Common myeloid progenitor, CD34-positive (primary cell): ENCODE measurements at regions not wholly inside any gene's neighbourhood (a gene's known extent, or its start where the extent isn't known, plus 50 kb on each side); places are given as distances from the start of the nearest gene placed in this dataset.

Experiments used
- CTCF ChIA-PET: fragments of 350-600 bp; sonication (Branson Sonifier 250); formaldehyde crosslinking; loops from one replicate; lab custom pipeline; 2021; ENCODE audit warnings: antibody characterized with exemption; lab: Charles Lee
- POLR2A ChIA-PET: fragments of 350-600 bp; sonication (Branson Sonifier 250); formaldehyde crosslinking; loops from one replicate; lab custom pipeline; 2021; ENCODE audit warnings: antibody characterized with exemption; lab: Charles Lee
- DNase-seq, 3 donors: peaks; one replicate each; pipeline versions ENCODE4 v3.0.0 to v3.0.0-alpha.2; 2013
- H3K27ac ChIP-seq, 2 experiments: 1 replicate in 1 of 2; 2 replicates in 1 of 2; pipeline ENCODE4 v1.7.0; 2013; ENCODE audit warnings: inconsistent platforms in 2 of 2, low read length in 2 of 2, mild to moderate bottlenecking in 2 of 2, low read depth in 1 of 2, moderate library complexity in 1 of 2; ENCODE audit not compliant: severe bottlenecking in 2 of 2, insufficient read depth in 1 of 2, poor library complexity in 1 of 2
- H3K27me3 ChIP-seq, 5 experiments: replicated peaks in 2 of 5; 1 replicate in 3 of 5; 2 replicates in 2 of 5; pipeline versions ENCODE4 v1.6.1 to v1.7.0; 2013; ENCODE audit warnings: low read length in 4 of 5, mild to moderate bottlenecking in 2 of 5, moderate library complexity in 2 of 5, inconsistent platforms in 1 of 5; ENCODE audit not compliant: insufficient read depth in 5 of 5, control insufficient read depth in 4 of 5
- H3K36me3 ChIP-seq, 4 experiments: 1 replicate in 2 of 4; 2 replicates in 2 of 4; pipeline versions ENCODE4 v1.6.1 to v1.7.0; 2013; ENCODE audit warnings: low read length in 3 of 4, control low read depth in 1 of 4, mild to moderate bottlenecking in 1 of 4; ENCODE audit not compliant: control insufficient read depth in 4 of 4, insufficient read depth in 4 of 4
- H3K4me1 ChIP-seq, 4 experiments: 1 replicate in 3 of 4; 2 replicates in 1 of 4; pipeline versions ENCODE4 v1.6.1 to v1.7.1; 2013; ENCODE audit warnings: low read length in 3 of 4, mild to moderate bottlenecking in 3 of 4, control low read depth in 1 of 4, inconsistent platforms in 1 of 4, moderate library complexity in 1 of 4; ENCODE audit not compliant: control insufficient read depth in 4 of 4, insufficient read depth in 4 of 4; ENCODE audit errors: control extremely low read depth in 1 of 4
- H3K4me3 ChIP-seq, 7 experiments: 1 replicate in 4 of 7; 2 replicates in 3 of 7; pipeline versions ENCODE4 v1.5.1 to v1.7.0; 2013; ENCODE audit warnings: mild to moderate bottlenecking in 7 of 7, low read length in 6 of 7, moderate library complexity in 6 of 7, inconsistent platforms in 2 of 7, low read depth in 2 of 7, control low read depth in 1 of 7; ENCODE audit not compliant: insufficient read depth in 4 of 7, control insufficient read depth in 1 of 7; ENCODE audit errors: extremely low read depth in 1 of 7
- H3K9me3 ChIP-seq, 5 experiments: 1 replicate in 4 of 5; 2 replicates in 1 of 5; pipeline versions ENCODE4 v1.6.1 to v1.7.1; 2013; ENCODE audit warnings: low read length in 4 of 5, mild to moderate bottlenecking in 2 of 5, inconsistent platforms in 1 of 5, low read depth in 1 of 5, moderate library complexity in 1 of 5; ENCODE audit not compliant: control insufficient read depth in 4 of 5, insufficient read depth in 2 of 5; ENCODE audit errors: control extremely low read depth in 1 of 5
- WGBS: methylation state at CpG from one replicate; pipeline ENCODE4 v1.1.5; 2013; ENCODE audit not compliant: insufficient coverage; 5-methylcytosine and 5-hydroxymethylcytosine counted together

GRCh38 chr14:97416550-97416949 is 619.4 kb downstream of the VRK1 start:
- 98% methylated on average over 4 of the region's 5 CpGs for WGBS
- ChIA-PET CTCF (interaction anchor here (0.7 kb wide), 1 partner anchor 155 kb away, joined by 3 read pairs; no protein-coding TSS in a partner anchor), POLR2A (no interaction called here)
- H3K27me3 ChIP-seq = peaks cover 8 to 42% (median 18%) of the 10 kb centered on the region in 5 experiments
- peaks cover 3 to 9% (median 5%) of the 10 kb centered on the region in 4 experiments for H3K4me1 ChIP-seq
- H3K36me3 ChIP-seq = no peaks in the 10 kb centered on the region
- no peak overlapping the region for H3K27ac ChIP-seq
- no peak for DNase-seq
- no peaks in the 10 kb centered on the region for H3K9me3 ChIP-seq
- H3K4me3 ChIP-seq = no peak overlapping the region

- H3K27ac ChIP-seq = no peak overlapping the region
- no CpG with 5 or more reads among the region's 3 CpGs for WGBS
- POLR2A ChIA-PET = no interaction called here
- H3K36me3 ChIP-seq = no peaks in the 10 kb centered on the region
- H3K4me1 ChIP-seq = peaks cover 3 to 9% (median 5%) of the 10 kb centered on the region in 4 experiments
- CTCF ChIA-PET = no interaction called here
- DNase-seq = peak in 2 of 3 donors; percentile 21 to 22
- H3K27me3 ChIP-seq = peaks cover 5 to 35% (median 11%) of the 10 kb centered on the region in 5 experiments
- H3K4me3 ChIP-seq = no peak overlapping the region
- no peaks in the 10 kb centered on the region for H3K9me3 ChIP-seq
These were observed 620.1 kb downstream of the VRK1 start for GRCh38 chr14:97417331-97417730.

- POLR2A ChIA-PET = no interaction called here
- CTCF ChIA-PET = no interaction called here
- Histone ChIP-seq H3K36me3 (no peaks in the 10 kb centered on the region), H3K27ac (no peak overlapping the region), H3K9me3 (no peaks in the 10 kb centered on the region), H3K4me3 (no peak overlapping the region), H3K4me1 (peaks cover 0 to 3% (median under 1%) of the 10 kb centered on the region in 4 experiments), H3K27me3 (peaks cover 0 to 7% (median 0%) of the 10 kb centered on the region in 5 experiments)
- WGBS = no CpG with 5 or more reads among the region's 6 CpGs
- no peak for DNase-seq
These were observed 623.0 kb downstream of the VRK1 start for GRCh38 chr14:97420211-97420610.

GRCh38 chr14:97426776-97427175 is 629.6 kb downstream of the VRK1 start:
- ChIA-PET POLR2A (interaction anchor here (0.5 kb wide), 1 partner anchor 67 kb away, joined by 5 read pairs; no protein-coding TSS in a partner anchor), CTCF (no interaction called here)
- no peaks in the 10 kb centered on the region for H3K27me3 ChIP-seq
- WGBS = 97% methylated on average over 6 of the region's 6 CpGs
- H3K36me3 ChIP-seq = no peaks in the 10 kb centered on the region
- H3K4me3 ChIP-seq = no peak overlapping the region
- no peak for DNase-seq
- H3K9me3 ChIP-seq = no peaks in the 10 kb centered on the region
- H3K4me1 ChIP-seq = peaks cover 0 to 12% (median 7%) of the 10 kb centered on the region in 4 experiments
- H3K27ac ChIP-seq = no peak overlapping the region

- 0% methylated on average over 1 of the region's 2 CpGs for WGBS
- Histone ChIP-seq H3K27me3 (no peaks in the 10 kb centered on the region), H3K4me3 (no peak overlapping the region), H3K36me3 (no peaks in the 10 kb centered on the region), H3K9me3 (no peaks in the 10 kb centered on the region), H3K27ac (no peak overlapping the region), H3K4me1 (peaks cover 0 to 12% (median 7%) of the 10 kb centered on the region in 4 experiments)
- ChIA-PET CTCF (no interaction called here), POLR2A (interaction anchor here (0.6 kb wide), 1 partner anchor 38 kb away, joined by 3 read pairs; no protein-coding TSS in a partner anchor)
- peak in 2 of 3 donors; percentile 51 to 67 for DNase-seq
These were observed 631.7 kb downstream of the VRK1 start for GRCh38 chr14:97428808-97429440.

GRCh38 chr14:97432586-97432985 is 635.4 kb downstream of the VRK1 start:
- Histone ChIP-seq H3K36me3 (no peaks in the 10 kb centered on the region), H3K9me3 (no peaks in the 10 kb centered on the region), H3K27ac (no peak overlapping the region), H3K27me3 (peaks cover 0 to 6% (median 0%) of the 10 kb centered on the region in 5 experiments), H3K4me1 (peaks cover 0 to 12% (median 7%) of the 10 kb centered on the region in 4 experiments), H3K4me3 (no peak overlapping the region)
- ChIA-PET CTCF (interaction anchor here (0.6 kb wide), 1 partner anchor 409 kb away, joined by 3 read pairs; no protein-coding TSS in a partner anchor), POLR2A (no interaction called here)
- no peak for DNase-seq
- 94% methylated on average over 5 of the region's 6 CpGs for WGBS

- no peaks in the 10 kb centered on the region for H3K36me3 ChIP-seq
- H3K9me3 ChIP-seq = no peaks in the 10 kb centered on the region
- no peak for DNase-seq
- CTCF ChIA-PET = no interaction called here
- no peaks in the 10 kb centered on the region for H3K4me1 ChIP-seq
- no peak overlapping the region for H3K4me3 ChIP-seq
- WGBS = 94% methylated on average over 7 of the region's 9 CpGs
- H3K27me3 ChIP-seq = no peaks in the 10 kb centered on the region
- H3K27ac ChIP-seq = no peak overlapping the region
- POLR2A ChIA-PET = no interaction called here
These were observed 644.7 kb downstream of the VRK1 start for GRCh38 chr14:97441740-97442362.
